PC-3 (cell line): ENCODE measurements at regions not wholly inside any gene's neighbourhood (a gene's known extent, or its start where the extent isn't known, plus 50 kb on each side); places are given as distances from the start of the nearest gene placed in this dataset.

Experiments used
- CTCF ChIP-seq: fragments of 300-600 bp; sonication (generic); conservative IDR thresholded peaks from 2 replicates; pipeline ENCODE4 v1.5.1; 2017; ENCODE audit warnings: antibody characterized with exemption, low read depth, mild to moderate bottlenecking, low read length
- EZH2phosphoT487 ChIP-seq: fragments of 300-600 bp; sonication (generic); IDR thresholded peaks from 2 replicates; pipeline ENCODE4 v1.6.1; 2018; ENCODE audit warnings: mild to moderate bottlenecking, antibody characterized with exemption, low read length, borderline replicate concordance

- TF ChIP-seq CTCF = no peak
- no peak for TF ChIP-seq EZH2phosphoT487
These were observed 440.9 kb downstream of the PDCD6IP start for GRCh38 chr3:34239287-34239686.
